ENCODE measurements at regions not wholly inside any gene's neighbourhood (a gene's known extent, or its start where the extent isn't known, plus 50 kb on each side); places are given as distances from the start of the nearest gene placed in this dataset.
"Not testable (repeated sequence)": the region's sequence is repeated elsewhere in the genome, so short reads cannot be mapped to it uniquely, and the experiment has no call there.

GRCh38 chr7:91567081-91568012 is 303.1 kb downstream of the FZD1 start:
- no peak for DNase-seq (ENCODE audit: extremely low spot score)
- CTCF ChIA-PET = interaction anchor here (0.8 to 2.3 kb wide), 3 partner anchors 14 to 484 kb away, joined by 3 to 9 read pairs (median 3); no protein-coding TSS in a partner anchor
- POLR2A ChIA-PET = no interaction called here
- no peak for TF ChIP-seq CTCF (IDR thresholded peaks at IDR 0.05; ENCODE audit: control extremely low read depth, extremely low read depth, low read depth, missing control alignments)

- TF ChIP-seq CTCF (IDR thresholded peaks at IDR 0.05; ENCODE audit: control extremely low read depth, extremely low read depth, low read depth, missing control alignments) = no peak
- DNase-seq (ENCODE audit: extremely low spot score) = no peak
- ChIA-PET POLR2A (no interaction called here), CTCF (interaction anchor here (0.6 to 2.3 kb wide), 4 partner anchors 13 to 485 kb away, joined by 3 to 9 read pairs (median 3); no protein-coding TSS in a partner anchor)
Observed at GRCh38 chr7:91568138-91568537, 303.9 kb downstream of the FZD1 start.

- no peak for TF ChIP-seq CTCF (IDR thresholded peaks at IDR 0.05; ENCODE audit: control extremely low read depth, extremely low read depth, low read depth, missing control alignments)
Observed at GRCh38 chr7:91569728-91570457, 305.7 kb downstream of the FZD1 start.

GRCh38 chr7:91570560-91570959 is 306.3 kb downstream of the FZD1 start:
- ChIA-PET CTCF (no interaction called here), POLR2A (no interaction called here)
- no peak for DNase-seq (ENCODE audit: extremely low spot score)
- TF ChIP-seq CTCF (IDR thresholded peaks at IDR 0.05; ENCODE audit: control extremely low read depth, extremely low read depth, low read depth, missing control alignments) = no peak

More at GRCh38 chr7:91569728-91570457, 305.7 kb downstream of the FZD1 start:
- DNase-seq (ENCODE audit: extremely low spot score) = no peak
- ChIA-PET CTCF (no interaction called here), POLR2A (no interaction called here)

- POLR2A ChIA-PET = no interaction called here
- CTCF ChIA-PET = interaction anchor here (1.2 kb wide), 1 partner anchor 9 kb away, joined by 5 read pairs; no protein-coding TSS in a partner anchor
- DNase-seq (ENCODE audit: extremely low spot score) = no peak
- no peak for TF ChIP-seq CTCF (IDR thresholded peaks at IDR 0.05; ENCODE audit: control extremely low read depth, extremely low read depth, low read depth, missing control alignments)
Observed at GRCh38 chr7:91571601-91572000, 307.4 kb downstream of the FZD1 start.

- no peak for DNase-seq (ENCODE audit: extremely low spot score)
- CTCF ChIA-PET = no interaction called here
- POLR2A ChIA-PET = no interaction called here
- no peak for TF ChIP-seq CTCF (IDR thresholded peaks at IDR 0.05; ENCODE audit: control extremely low read depth, extremely low read depth, low read depth, missing control alignments)
Observed at GRCh38 chr7:91573405-91573804, 307.1 kb downstream of the MTERF1 start.

GRCh38 chr7:91576459-91576858 is 304.0 kb downstream of the MTERF1 start:
- DNase-seq (ENCODE audit: extremely low spot score); CTCF ChIA-PET; POLR2A ChIA-PET: not testable (repeated sequence)

Measured in GM10248 (cell line).